Islet of Langerhans (tissue), 1 donor: ENCODE measurements at regions not wholly inside any gene's neighbourhood (a gene's known extent, or its start where the extent isn't known, plus 50 kb on each side); places are given as distances from the start of the nearest gene placed in this dataset.
"Not testable (repeated sequence)": the region's sequence is repeated elsewhere in the genome, so short reads cannot be mapped to it uniquely, and the experiment has no call there.

Experiments used
- FAIRE-seq: peaks from one replicate; lab custom pipeline; 2011; peaks lifted over from hg19 to GRCh38; lab: Jason Lieb, UNC

DNA sequence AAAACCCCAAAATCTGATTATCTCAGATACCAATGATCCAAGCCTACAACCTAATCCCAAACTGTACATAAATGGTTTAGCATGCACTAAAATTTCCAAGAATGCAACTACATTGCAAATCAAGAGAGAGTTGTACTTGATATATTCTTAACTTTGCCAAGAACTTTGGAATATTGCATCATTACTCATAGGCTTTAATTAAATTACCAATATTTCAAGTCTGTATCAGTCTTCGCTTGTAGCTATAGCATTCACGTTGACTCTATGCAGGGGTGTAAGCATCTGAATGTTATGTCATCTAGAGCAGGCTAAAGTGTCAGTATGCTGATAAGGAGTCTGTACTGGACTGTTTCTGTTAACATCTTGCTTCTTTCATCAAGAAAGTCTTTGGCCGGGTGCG lies 56.3 kb downstream of the FOXI3 start:
- FAIRE-seq, result no peak

DNA sequence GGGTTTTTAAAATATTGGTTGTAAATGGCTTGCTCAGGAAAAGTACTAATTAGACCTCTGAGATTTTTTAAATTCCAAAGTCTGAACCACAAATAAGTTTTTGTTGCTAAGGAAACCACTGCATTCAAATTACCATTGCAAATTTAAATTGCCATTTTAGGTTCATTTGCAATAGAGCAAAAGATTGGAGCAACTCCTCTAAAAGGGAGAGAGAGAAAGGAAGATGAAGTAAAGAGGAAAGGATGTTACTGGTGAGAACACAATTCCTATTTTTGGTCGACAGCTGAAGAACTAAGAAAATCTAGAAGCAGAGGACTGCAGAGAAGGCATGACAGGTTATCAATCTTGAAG lies 74.9 kb downstream of the FOXI3 start:
- no peak for FAIRE-seq

DNA sequence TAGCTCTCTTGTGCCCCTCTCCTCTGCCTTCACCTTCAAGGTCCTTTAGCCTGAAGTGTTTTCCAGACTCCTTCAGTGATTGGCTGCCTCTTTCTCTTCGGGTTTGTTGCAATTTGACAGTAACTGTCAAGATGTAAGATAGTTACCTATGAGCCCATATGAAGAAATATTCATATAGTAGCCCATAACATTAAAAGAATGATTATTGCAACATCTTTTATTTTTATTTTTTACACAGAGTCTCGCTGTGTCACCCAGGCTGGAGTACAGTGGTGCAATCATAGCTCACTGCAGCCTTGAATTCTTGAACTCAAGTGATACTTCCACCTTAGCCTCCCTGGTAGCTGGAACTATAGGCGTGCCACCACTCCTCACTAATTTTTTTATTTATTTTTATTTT lies 80.5 kb downstream of the FOXI3 start:
- no peak for FAIRE-seq

DNA sequence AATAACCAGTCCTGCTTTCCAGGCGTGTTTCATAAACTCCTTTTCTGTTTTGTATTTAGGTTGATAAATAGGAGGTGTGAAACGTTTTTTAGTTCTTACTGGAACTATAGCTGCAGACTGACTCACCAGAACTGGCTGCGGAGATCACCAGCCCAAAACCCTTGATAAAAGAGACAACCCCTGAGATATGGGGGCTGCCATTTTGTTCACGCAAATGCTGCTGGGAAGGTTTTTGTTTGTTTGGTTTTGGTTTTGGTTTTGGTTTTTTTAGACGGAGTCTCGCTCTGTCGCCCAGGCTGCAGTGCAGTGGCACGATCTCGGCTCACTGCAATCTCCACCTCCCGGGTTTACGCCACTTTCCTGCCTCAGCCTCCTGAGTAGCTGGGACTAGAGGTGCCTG lies 87.1 kb downstream of the FOXI3 start:
- FAIRE-seq, result not testable (repeated sequence)

DNA sequence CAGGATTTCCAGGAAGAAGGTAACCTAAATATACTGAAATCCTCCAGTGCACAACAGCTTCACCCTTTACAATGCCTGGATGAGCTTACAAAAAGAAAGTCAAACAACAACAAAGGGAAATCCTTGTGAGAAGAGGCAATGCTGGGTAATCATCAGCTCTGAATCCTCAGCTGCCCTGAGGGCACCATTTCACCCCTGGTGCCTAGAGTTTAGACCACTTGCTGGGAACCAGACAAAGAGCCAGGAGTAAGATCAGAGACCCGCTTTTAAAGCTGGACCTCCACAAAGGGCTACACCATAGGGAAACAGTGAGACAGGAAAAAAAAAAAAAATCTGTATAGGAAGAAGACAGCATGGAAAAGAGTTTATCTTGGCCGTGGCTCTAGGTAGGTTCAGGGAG lies 97.0 kb downstream of the FOXI3 start:
- FAIRE-seq, result no peak

DNA sequence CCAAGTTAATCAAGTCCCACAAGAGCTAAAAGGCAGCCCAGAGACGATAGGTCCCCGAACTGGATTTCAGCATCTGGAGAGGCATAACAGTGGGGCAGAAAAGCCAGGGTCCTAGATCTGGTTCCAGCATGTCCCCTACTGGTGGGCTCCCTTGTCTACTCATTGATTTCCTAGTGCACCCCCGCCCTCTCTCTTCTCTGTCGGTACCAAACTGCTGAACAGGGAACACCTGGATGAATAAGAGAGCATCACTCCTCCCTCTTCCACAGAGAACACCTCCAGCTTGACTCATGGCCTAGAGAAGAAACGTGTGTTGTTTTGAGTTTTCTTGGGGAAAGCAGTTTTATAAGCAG lies 101.3 kb downstream of the FOXI3 start:
- FAIRE-seq, result no peak

DNA sequence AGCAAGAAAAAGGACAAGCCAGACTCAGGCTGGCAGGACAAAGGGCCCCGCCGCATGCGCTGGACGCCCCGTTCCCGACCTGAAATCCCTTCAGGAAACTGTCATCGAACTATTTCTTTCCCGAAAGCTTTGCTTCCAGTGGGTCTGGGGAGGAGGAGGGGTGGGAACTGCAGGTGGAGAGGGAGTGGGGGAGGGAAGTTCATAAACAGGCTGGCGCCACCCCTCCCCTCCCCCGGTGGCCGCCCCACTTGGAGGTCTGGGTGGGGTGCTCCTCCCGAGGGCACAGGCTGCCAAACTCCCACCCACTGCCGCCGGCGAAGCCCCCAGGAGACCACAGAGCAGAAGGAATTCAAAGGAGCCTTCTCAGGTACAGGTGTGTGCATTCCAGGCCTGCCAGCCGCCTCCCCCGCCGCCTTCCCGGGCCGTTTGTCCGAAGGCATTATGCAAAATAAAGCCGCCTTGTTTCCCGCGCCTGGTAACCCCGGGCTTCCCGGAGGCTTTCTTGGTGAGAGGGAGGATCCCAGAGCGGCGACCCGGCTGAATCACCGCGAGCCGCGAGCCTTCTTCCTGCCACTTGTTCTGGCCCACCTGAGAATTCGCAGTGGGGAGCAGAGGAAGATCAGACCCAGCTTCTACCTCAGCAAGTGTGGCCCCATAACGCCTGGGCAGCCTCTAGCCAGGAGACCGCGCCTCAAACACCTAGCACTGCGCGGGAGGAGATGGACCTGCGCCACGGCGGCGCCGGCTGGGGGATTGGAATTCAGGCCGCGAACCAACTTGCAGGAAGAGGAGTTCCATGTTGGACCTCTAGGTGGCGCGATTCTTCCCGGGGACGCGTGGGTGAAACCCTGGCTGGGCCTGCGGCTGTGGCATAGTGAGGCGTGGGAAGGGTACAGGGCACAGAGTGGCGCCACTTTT lies 101.9 kb downstream of the FOXI3 start:
- FAIRE-seq, result no peak

DNA sequence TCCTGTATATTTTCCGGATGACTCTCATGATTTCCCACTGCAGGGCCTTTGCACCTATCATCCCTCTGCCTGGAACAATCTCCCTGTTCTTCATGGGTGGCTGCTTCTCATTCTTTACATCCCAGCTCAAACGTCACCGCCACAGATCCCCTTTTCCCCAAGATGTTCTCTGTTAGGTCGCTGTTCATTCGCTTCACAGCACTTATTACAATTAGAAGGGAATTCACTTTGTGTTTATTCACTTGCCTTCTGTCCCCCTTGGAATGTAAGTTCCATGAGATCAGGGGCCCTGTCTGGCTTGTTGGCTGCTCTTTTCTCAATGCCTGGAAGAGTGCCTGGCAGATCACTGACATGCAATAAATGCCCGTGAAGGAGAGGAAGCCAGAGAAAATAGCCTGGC lies 106.7 kb downstream of the FOXI3 start:
- no peak for FAIRE-seq

DNA sequence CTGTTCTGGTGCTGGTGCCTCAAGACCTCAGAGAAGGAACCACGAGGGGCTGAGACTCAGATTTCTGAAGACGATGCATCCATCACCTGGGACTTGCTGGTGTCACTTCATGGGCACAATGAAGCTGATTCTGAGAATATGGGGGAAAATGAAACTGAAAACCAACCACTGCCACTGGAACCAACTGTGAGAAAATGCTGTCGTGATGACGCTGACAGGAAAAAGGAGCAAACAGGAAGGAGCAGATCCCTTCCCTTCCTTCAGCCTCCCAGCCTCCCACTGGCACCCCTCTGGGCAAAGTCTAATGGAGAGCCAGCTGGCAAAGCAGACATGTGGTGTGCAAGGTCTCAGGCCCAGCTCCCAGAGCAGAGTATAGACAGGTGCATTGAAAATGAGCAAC lies 109.7 kb downstream of the FOXI3 start:
- FAIRE-seq, result no peak

DNA sequence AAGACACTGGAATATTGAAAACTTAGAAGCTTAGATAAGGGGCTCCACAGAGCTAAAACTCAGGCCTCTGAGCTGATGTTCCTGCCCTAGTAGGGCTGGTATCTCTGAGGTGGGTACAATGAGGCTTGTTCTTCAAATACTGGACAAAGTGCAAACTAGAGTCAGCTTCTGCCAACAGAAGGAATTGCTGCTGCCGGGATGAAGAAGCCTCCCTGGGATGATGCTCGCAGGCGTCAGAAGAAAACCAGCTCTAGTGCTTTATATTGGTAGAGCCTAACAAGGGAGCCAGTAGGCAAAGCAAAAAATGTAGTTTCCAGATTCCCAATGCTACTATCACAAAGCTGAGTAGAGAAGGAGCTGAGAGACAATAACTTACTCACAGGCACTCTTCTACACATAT lies 118.1 kb downstream of the FOXI3 start:
- no peak for FAIRE-seq

DNA sequence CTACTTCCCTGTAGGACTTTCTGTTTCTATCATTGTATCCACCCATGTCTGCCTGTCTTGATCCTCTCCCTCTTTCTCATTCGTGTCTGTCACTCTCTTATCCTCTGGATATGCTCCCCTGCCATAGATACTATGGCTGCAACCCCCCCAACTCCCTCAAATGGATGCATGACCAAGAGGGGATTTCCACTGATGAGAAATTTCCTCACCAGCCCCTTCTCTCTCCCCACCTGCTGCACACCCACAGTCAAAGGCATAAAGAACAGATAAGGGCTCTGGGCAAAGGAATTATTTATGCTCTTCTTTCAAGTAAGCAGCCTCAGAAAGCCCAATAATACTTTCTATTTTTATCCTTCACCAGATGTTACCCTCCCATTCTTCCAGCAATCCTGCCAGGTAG lies 121.3 kb downstream of the FOXI3 start:
- FAIRE-seq, result no peak

DNA sequence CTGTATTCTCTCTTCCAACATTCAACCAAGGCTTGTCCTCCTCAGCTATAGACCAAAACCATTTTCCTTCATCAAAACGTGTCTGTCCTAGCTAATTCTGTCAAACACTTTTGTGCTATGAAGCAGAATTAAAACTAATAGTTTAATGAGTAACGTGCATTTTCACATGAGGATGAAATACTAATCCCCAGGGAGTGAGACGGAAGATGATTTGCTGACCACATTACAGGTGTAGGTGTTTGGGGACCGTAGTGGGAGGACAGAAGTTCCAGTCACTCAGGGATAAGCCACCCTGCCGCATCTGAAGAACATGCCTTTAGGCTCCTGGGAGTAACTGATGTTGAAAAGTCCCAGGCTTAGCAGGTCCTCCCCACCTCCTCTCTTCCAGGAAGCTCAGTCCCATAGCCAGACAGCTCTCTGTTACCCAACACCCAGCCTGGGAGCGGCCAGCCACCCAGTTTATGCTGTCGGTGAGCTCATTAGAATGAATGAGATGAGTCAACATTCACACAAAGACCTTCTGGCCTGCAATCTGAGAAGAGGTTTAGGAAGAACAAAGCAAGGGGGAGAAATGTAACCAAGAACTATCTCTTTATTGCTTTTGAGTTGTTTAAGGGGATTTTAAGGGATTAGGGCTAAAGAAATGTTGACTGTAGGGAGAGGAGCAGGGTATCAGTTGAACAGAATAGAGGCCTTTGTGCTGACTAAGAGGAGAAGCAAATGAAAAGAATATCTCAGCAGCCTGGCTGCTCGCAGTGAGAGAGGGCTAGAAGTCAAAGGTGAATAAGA lies 122.5 kb downstream of the FOXI3 start:
- no peak for FAIRE-seq

DNA sequence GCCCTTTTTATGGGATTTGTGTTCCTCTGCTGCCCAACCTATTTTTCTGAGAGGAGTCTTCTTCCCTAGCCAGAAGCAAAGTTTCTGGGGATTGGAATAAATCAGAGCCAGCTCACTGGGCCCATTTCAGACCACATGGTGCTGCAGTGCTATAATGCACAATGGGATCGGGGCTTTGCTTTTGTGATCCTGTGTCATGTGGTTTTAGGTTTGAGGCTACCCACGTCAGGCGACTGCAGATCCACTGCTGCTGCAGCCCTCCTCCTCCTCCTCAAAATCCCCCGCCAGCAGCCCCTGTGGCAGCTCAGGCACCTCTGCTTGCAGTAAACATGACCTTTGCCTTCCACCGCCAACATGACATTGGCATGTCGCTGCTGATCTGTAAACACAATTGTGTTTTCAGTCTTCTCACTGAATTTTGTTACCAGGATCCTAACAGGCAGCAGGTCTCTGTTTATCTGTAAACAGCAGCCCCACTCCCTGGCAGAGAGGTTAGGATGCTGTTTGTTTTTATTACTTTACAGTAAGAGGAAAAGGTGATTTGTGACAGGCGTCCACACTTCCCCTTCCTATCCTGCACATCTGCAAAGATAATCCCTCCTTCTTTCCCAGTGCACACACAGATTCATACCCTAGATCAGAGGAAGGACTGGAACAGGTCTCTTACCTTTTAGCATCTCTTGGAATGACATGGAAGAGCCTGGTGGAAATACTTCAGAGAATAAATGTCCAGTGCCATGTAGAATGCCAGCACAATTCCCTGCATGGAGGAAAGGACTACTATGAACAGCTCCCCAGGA lies 130.8 kb downstream of the FOXI3 start:
- no peak for FAIRE-seq

DNA sequence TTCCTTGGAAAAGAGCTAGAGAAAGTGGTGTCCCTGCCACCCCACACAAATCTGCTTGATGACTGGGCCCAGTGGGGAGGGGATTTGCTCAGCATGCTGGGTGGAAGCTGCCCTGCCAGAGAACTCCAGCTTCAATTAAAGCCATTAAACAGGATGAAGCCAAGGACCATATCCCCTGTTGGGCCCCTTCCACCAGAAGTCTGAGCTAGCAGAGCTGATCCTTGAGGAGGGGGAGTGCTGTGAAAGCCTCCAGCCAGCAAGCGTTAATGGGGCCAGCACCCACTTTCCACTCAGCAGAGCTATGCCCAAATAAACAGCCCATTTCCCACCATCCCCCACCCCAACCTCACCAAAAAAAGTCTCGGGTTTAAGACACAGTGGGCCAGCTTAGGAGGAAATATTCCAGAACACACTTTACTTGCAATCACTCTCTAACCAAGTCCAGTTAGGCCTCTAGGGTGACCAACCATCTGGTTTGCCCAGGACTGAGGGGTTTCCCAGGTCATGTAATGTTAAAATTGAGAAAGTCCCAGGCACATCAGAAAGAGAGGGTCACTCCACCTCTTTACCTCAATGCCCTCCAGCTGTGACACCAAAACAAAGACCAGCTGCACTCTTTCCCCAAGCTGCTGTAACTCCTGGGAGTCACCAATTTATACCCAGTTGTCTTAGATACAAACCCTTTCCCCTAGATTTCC lies 132.3 kb downstream of the FOXI3 start:
- FAIRE-seq, result no peak

DNA sequence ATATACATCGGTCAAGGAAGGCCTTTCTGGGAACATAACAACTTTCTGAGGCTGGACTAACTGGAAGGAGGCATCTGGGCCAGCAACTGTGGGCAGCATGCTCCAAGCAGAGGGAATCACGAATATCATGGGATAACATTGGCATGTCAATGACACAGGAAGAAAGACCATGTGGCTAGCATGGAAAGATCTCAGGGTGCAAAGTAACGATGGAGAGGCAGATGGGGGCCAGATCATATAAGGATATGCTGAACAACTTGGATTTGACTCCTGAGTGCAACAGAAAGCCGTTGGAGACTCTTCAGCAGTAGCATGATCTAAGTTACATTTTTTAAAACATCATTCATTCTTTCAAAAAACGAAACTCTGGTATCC lies 133.6 kb downstream of the FOXI3 start:
- no peak for FAIRE-seq

DNA sequence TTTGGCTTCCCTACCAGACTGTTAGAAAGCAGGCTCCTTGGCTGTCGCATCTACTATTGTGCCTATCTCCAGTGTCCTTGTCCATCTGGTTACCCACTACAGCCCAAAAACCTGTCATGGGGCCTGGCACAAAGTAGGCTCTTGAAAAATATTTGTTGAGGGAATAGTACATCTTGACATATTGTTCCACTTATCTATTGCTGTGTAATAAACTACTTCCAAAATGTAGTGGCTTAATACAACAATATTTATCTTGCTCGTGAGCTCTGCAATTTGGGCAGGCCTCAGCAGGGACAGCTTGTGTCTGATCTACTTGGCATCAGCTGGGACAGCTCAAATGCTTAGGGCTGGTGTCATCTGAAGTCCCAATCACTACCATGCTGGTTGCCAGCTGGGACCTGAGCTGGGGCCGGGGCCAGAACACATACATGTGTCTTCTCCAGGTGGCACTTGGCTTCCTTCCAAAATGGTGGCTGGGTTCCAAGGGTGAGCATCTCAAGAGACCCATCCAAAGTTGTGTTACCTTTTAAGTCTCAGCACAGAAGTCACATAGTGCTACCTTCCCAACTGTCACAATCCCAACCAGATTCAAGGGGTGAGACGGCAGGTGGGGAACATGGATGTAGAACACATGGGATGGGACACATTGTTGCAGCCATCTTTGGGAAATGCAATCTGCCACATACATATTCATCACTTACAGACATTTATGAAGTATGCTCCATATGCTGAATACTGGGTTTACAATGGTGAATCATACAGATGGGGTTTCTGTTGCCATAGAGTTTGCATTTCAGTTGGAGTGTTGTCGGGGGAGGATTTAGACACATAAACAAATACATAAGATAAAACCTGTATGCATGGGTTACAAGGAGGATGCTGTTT lies 134.2 kb downstream of the FOXI3 start:
- FAIRE-seq, result no peak

DNA sequence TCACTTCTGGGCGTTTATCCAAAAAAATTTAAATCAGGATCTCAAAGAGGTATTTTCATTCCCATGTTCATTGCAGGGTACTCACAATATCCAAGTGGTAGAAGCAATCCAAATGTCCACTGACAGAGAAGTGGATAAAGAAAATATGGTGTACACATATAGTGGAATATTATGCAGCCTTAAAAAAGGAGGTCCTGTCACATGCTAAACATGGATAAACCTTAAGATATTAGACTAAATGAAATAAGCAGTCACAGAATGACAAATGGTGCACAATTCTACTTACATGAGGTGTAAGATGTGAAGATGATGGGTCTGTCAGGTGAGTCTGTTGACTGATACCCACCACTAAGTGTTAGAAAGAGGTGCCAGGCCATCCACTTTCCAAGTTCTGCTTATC lies 140.6 kb downstream of the THNSL2 start:
- FAIRE-seq, result no peak

DNA sequence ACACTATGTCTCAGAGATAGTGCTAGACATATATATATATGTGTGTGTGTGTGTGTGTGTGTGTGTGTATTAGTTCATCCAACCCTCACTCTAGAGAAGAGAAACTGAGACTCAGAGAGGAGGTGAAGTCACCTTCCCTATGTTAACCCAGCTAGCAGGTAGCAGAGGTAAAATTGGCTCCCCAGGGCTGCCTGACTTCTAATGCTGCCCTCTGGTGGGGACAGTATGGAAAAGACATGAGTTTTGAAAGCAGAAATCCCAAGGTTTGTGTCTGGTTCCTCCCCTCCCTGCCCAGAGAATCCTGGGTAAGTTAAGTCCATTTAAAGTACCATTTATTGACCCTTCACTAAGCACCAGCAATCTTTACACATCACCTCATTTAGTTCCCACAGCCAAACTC lies 137.7 kb downstream of the THNSL2 start:
- no peak for FAIRE-seq

DNA sequence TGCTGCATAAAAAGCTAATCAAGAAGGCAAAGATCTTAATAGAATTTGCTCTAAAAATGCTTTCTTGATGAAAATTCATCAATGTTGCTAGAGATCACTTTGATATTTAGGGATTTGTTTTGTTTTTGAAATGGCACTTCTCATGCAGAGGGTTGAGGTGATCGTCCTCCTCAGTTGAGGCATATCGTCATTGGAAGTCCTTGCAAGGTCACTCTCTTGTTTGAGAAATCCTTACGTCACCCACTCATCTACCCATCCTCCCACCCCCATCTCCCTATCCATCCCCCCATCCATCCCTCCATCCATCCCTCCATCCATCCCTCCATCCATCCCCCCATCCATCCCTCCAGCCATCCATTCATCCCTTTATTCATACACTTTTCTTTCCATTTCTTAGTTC lies 133.7 kb downstream of the THNSL2 start:
- no peak for FAIRE-seq

DNA sequence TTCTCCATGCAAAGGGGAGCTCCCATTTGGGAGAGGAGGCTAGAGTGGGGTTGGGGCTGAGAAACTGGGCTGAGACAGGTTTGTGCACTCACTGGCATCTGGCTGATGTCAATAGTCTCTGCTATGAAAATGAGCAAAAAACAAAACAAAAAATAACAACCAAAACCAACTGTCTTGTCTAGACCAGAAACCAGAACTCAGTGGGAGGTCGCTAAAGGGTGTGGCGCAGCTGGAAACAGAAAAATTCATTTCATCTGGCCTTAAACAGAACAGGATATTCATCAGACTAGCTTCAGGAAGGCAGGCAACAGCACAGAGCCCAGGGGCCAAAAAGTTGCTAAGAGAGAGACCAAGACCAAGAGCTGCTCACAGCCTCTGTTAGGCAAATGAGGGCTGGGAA lies 126.1 kb downstream of the THNSL2 start:
- no peak for FAIRE-seq

DNA sequence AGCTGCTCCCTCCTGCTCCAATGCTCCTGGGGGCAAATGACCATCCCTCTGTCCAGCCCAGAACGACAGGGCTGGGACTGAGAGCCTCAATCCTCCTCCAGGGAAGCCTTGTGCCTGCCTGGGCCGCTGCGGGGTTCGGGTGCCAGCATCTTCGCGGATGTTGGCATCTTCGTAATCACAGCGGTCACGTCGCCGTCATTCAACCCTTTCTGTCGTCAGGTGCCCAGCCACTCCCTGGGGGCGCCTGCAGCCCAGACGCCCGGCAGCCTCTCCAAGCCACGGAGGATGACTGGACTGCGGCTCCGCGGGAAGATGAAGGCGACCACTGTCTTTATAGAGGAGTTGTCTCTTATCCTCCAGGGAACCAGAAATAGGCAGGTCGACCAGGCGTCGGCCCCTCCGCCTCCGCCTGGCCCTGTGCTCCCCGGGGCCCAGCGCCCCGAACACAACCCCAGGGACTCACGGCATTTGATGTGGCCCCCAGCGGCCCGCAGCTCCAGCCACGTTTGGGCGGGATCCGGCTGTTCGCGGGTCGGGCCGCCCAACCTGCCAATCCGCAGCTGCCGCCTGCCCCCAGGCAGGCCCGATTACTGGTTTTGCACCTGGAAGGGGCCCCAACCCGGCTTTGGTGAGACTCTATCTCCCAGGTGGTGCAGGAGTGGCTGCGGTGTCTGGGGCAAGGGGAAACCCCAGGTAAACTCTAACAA lies 113.9 kb downstream of the THNSL2 start:
- no peak for FAIRE-seq
